Nephron progenitor cell (in vitro differentiated cells): ENCODE measurements at regions not wholly inside any gene's neighbourhood (a gene's known extent, or its start where the extent isn't known, plus 50 kb on each side); places are given as distances from the start of the nearest gene placed in this dataset.

Experiments
- DNase-seq: peaks from one replicate; pipeline ENCODE4 v3.0.0; 2021
- H3K27ac Mint-ChIP-seq: 2 replicates; pipeline ENCODE4 v1.8.0; 2021; ENCODE audit warnings: mild to moderate bottlenecking, moderate library complexity, mixed read lengths
- H3K27me3 Mint-ChIP-seq: 2 replicates; pipeline ENCODE4 v1.8.0; 2021; ENCODE audit warnings: mild to moderate bottlenecking, low read depth, mixed read lengths; ENCODE audit not compliant: poor library complexity
- H3K36me3 Mint-ChIP-seq: 2 replicates; pipeline ENCODE4 v1.8.0; 2021; ENCODE audit warnings: low read depth, mixed read lengths
- H3K4me1 Mint-ChIP-seq: 2 replicates; pipeline ENCODE4 v1.8.0; 2021; ENCODE audit warnings: mixed read lengths
- H3K4me3 Mint-ChIP-seq: 2 replicates; pipeline ENCODE4 v1.8.0; 2021; ENCODE audit warnings: mild to moderate bottlenecking, moderate library complexity, mixed read lengths
- H3K9me3 Mint-ChIP-seq: 2 replicates; pipeline ENCODE4 v1.8.0; 2021; ENCODE audit warnings: mild to moderate bottlenecking, moderate library complexity, mixed read lengths
- TF ChIP-seq, protein P1 (sequence below): fragments of 200-600 bp; sonication (generic); IDR thresholded peaks from 2 replicates; pipeline ENCODE4 v1.5.0; 2021; ENCODE audit warnings: antibody characterized with exemption

DNA sequence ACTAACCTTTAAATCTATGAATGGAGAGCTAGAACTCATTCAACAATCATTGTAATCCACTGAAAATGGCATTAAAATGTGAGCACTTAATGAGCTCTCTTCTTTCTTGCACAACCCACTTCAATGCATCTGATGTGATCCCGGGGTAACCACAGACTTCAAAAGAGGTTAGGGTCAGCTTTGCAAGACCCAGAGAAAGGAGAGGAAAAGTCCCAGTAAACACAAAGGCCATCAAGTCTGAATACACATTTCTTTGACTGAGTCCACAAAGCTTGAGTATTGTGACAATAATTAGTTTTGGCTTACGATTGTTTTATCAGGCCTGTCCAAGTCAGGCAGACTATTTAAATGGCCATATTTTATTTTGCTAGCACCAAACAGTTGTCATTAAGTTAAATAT lies 148.8 kb upstream of the ZNF608 start:
- Mint-ChIP-seq H3K27me3 (no peaks in the 10 kb centered on the region), H3K27ac (no peak overlapping the region), H3K36me3 (peaks cover 21% of the 10 kb centered on the region), H3K4me3 (no peak overlapping the region), H3K9me3 (peaks cover 23% of the 10 kb centered on the region), H3K4me1 (peaks cover 21% of the 10 kb centered on the region)
- no peak for DNase-seq
- TF ChIP-seq, protein P1, sequence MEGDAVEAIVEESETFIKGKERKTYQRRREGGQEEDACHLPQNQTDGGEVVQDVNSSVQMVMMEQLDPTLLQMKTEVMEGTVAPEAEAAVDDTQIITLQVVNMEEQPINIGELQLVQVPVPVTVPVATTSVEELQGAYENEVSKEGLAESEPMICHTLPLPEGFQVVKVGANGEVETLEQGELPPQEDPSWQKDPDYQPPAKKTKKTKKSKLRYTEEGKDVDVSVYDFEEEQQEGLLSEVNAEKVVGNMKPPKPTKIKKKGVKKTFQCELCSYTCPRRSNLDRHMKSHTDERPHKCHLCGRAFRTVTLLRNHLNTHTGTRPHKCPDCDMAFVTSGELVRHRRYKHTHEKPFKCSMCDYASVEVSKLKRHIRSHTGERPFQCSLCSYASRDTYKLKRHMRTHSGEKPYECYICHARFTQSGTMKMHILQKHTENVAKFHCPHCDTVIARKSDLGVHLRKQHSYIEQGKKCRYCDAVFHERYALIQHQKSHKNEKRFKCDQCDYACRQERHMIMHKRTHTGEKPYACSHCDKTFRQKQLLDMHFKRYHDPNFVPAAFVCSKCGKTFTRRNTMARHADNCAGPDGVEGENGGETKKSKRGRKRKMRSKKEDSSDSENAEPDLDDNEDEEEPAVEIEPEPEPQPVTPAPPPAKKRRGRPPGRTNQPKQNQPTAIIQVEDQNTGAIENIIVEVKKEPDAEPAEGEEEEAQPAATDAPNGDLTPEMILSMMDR: no peak

DNA sequence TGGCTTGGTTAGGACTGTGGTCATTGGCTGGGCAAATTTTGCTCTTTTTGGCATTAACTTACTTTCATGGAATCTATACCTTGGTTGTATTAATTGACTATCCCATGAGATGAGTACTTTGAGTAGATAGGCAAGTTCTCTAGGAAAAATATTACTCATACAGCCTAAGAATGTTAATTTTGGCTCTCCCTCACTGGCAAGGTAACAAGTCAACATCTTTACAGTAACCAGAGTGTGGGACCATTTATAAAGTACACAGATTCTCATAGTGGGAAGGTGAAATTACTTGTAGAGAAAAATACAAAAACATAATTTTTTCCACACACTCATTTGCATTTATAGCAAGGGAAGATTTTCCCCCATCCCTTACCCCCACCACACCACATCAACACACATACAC lies 154.6 kb upstream of the ZNF608 start:
- peaks cover 52% of the 10 kb centered on the region for H3K4me1 Mint-ChIP-seq
- TF ChIP-seq, protein P1: no peak
- no peaks in the 10 kb centered on the region for H3K27me3 Mint-ChIP-seq
- peaks cover 20% of the 10 kb centered on the region for H3K9me3 Mint-ChIP-seq
- DNase-seq: no peak
- H3K4me3 Mint-ChIP-seq: no peak overlapping the region
- H3K27ac Mint-ChIP-seq: no peak overlapping the region
- H3K36me3 Mint-ChIP-seq: peaks cover 22% of the 10 kb centered on the region

DNA sequence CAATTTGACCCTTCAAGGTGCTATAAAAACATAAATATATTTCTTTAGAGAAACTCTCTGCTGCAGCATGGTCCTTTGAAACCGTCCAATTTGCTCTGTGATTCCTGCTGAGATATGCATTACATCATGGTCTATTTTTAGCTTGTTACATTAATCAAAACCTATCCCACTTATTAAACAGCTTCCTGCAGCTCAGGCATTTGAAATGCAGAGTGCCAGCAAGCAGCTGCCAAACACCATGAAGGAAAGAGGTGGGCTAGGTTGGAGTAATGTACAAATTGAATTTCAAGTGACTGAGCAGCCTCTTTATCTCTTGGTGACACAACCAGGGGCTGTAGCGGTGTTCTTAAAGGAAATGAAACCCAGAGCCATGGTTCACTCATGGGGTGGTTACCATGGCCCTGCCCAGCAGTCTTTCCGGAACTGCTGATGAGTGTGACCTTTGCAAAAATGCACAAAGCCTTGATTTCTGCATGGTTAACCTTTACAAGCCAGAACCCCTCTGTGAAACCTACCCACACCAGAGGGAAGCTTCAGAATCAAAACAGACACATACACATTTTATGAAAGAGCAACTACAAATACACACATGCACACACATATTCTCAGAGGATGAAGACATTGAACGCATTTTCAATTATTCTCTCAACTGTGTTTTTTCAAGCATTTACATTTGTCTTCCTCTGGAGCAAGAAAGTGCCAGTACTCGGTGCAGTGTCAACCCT lies 155.8 kb upstream of the ZNF608 start:
- peak overlapping the region; percentile 87 for H3K27ac Mint-ChIP-seq
- peak overlapping the region; percentile 33 for H3K4me3 Mint-ChIP-seq
- peaks cover 12% of the 10 kb centered on the region for H3K36me3 Mint-ChIP-seq
- no peaks in the 10 kb centered on the region for H3K27me3 Mint-ChIP-seq
- H3K4me1 Mint-ChIP-seq: peaks cover 63% of the 10 kb centered on the region
- peaks cover 11% of the 10 kb centered on the region for H3K9me3 Mint-ChIP-seq
- DNase-seq: no peak
- TF ChIP-seq, protein P1: no peak

DNA sequence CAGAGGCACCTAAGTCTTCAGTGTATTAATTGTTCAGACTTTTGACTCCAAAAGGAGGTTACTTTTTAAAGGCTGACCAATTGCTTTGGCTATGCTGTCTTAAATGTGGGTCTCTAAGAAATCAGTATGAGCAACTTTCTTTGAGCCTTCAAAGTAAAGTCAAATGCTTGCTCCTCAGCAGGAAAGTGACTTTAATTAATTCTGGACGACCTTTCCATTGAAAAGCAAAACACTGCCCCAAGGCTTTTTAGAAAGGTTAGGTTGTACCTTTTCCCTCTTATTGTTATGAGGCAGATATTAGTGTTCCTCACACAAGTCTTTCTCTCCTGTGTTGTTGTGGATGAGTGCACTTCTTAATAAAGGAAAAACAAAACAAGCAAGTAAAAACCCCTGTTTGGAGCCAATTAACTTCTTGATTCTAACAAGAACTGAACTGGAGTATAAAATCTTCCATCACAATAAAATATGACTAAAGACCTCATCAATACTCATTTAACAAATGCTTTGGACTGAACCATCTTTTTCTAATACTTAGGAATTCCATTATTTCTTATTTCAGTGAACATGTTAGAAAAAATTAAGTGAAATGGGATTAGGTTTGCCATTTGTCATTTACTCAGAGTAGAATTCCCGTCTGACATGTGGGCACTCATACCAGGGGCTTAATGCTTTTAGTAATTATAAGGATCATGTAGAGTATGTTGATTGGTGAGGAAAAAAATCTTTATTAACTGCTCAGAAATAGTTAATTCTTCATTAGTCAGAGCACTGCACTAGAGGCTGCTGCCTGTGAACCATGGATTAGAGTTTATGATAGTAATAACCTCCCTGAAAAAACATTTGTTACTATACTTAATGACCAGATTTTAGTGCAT lies 159.1 kb upstream of the ZNF608 start:
- no peak for DNase-seq
- no peaks in the 10 kb centered on the region for H3K27me3 Mint-ChIP-seq
- TF ChIP-seq, protein P1: no peak
- H3K9me3 Mint-ChIP-seq: peaks cover 1% of the 10 kb centered on the region
- peaks cover 86% of the 10 kb centered on the region for H3K4me1 Mint-ChIP-seq
- peak overlapping the region; percentile 77 for H3K27ac Mint-ChIP-seq
- no peak overlapping the region for H3K4me3 Mint-ChIP-seq
- H3K36me3 Mint-ChIP-seq: peaks cover 2% of the 10 kb centered on the region

DNA sequence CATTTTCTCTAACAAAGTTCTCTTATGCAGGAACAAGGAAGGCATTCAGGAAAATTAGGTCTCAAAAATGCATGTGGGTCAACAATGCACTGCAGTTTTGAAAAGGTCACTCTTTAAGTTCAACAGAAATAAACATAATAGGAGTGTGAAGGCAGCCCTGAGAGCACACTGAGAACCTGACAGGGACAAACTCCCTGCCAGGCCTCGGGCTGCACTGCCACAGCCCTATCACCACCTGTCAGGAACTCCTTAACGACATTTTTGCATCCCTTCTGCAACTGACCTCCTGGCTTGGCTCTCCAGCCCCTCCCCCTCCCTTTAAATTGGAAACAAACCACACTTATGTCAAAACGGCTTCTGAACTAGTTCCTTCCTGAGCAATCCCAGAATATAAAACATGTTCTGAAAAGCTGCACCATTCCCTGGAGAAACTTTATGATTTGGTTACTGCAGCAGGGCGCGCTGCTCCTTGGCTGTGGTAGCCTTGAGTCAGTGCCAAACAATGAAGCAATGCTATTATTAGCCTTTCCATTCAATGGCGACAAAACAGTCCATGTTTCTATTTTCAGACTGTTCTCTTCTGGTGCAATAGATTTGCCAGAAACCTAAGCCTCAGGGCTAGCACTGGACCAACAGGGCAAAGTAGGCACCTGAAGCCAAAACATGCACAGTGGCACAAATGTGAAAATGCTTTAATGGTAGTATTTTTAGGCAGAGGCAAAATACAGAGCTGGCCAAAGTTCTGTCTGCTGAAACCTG lies 160.1 kb upstream of the ZNF608 start:
- Mint-ChIP-seq H3K27me3 (no peaks in the 10 kb centered on the region), H3K4me1 (peaks cover 83% of the 10 kb centered on the region), H3K4me3 (peak overlapping the region; percentile 39), H3K9me3 (no peaks in the 10 kb centered on the region), H3K27ac (peak overlapping the region; percentile 93), H3K36me3 (no peaks in the 10 kb centered on the region)
- TF ChIP-seq, protein P1: no peak
- DNase-seq: peak; percentile 6
